GM23248 (cell line): ENCODE measurements at regions not wholly inside any gene's neighbourhood (a gene's known extent, or its start where the extent isn't known, plus 50 kb on each side); places are given as distances from the start of the nearest gene placed in this dataset.

Experiments used
- EZH2 ChIP-seq: fragments of 200-600 bp; sonication (generic); IDR thresholded peaks from 2 replicates; pipeline ENCODE4 v1.6.1; 2018; ENCODE audit warnings: antibody characterized with exemption, mild to moderate bottlenecking; ENCODE audit not compliant: insufficient read depth, poor library complexity, severe bottlenecking
- EZH2phosphoT487 ChIP-seq: fragments of 200-600 bp; sonication (generic); IDR thresholded peaks from 2 replicates; pipeline ENCODE4 v1.6.1; 2018; ENCODE audit warnings: antibody characterized with exemption, moderate library complexity, mild to moderate bottlenecking, low read depth; ENCODE audit not compliant: insufficient read depth

GRCh38 chr13:22039961-22040360 is 369.1 kb downstream of the FGF9 start:
- TF ChIP-seq EZH2 (no peak), EZH2phosphoT487 (no peak)
